PFSK-1 (cell line): ENCODE measurements at regions not wholly inside any gene's neighbourhood (a gene's known extent, or its start where the extent isn't known, plus 50 kb on each side); places are given as distances from the start of the nearest gene placed in this dataset.

Source experiments
- FOXP2 ChIP-seq: optimal IDR thresholded peaks from 2 replicates; pipeline ENCODE3; 2011; ENCODE audit warnings: borderline replicate concordance, control low read depth, inconsistent platforms; ENCODE audit not compliant: insufficient read depth; ENCODE audit errors: extremely low read length, extremely low read depth
- POLR2AphosphoS5 ChIP-seq: IDR thresholded peaks from 2 replicates; pipeline ENCODE4 v1.6.1; 2012; ENCODE audit warnings: low read depth, mild to moderate bottlenecking, control low read depth, low read length, moderate library complexity
- SIN3A ChIP-seq: IDR thresholded peaks from 2 replicates; pipeline ENCODE4 v1.6.1; 2012; ENCODE audit warnings: mild to moderate bottlenecking, low read length, moderate library complexity, borderline replicate concordance; ENCODE audit not compliant: insufficient read depth
- TAF1 ChIP-seq: IDR thresholded peaks from 2 replicates; pipeline ENCODE4 v1.6.1; 2012; ENCODE audit warnings: low read length, control low read depth, borderline replicate concordance; ENCODE audit not compliant: insufficient read depth
- TF ChIP-seq, protein P1 (sequence below), 2 experiments: IDR thresholded peaks; 2 replicates each; pipeline versions ENCODE4 v1.6.1 to v1.8.0; 2011 to 2012; ENCODE audit warnings: low read depth in 2 of 2, low read length in 2 of 2, control low read depth in 1 of 2, inconsistent platforms in 1 of 2, mild to moderate bottlenecking in 1 of 2, moderate library complexity in 1 of 2; ENCODE audit not compliant: insufficient read depth in 1 of 2

DNA sequence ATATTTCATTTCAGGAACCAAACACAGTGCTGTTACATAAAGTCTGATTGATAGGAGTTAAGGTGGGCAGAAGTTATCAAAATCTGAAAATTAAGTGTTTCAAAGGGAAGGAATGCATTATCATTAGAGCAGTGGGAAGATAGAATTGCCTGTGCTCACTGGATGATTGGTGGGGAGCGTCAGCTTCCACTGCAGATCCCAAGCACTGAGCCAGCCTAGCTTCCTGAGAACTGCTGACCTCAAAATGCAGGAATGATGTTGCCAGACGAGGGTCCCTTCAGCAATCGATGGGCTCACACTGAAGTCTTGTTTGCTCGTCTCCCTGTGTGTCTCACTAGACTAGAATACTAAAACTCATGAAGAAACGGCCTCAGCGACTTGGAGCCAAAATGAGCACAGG lies 110.0 kb upstream of the PHACTR1 start:
- TF ChIP-seq POLR2AphosphoS5: no peak

DNA sequence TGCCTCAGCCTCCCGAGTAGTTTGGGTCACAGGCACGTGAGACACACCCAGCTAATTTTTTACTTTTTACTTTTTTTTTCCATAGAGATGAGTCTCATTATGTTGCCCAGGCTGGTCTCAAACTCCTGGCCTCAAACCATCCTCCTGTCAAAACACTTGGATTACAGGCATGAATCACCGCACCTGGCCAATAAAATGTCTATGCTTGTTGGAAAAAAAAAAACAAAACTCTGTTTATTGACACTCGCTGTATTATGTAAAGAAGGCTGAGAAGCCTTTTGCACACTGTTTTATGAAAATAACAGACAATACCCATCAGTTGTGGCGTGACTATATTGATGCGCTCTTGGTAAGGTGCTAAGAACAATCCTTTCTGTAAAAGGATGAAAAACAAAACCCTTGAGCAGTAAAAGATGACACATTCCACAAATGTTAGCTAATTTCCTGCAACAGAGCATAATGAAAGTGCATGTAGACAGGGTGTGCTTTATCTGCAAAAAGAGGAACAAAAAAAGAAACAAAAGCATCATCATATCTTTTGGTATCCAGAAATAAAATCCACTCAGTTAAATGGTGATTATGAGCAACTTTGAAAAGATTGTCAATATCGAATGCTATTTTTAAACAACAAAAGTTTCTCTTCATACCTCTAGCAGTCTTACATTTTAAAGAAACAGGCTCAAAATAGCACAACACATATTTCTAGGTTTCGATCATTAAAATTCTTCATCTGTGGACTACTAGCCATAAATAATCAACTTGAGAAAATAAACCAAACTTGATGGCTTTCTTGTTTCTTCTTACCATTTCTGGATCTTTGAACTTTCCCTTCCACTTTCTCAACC lies 108.3 kb upstream of the PHACTR1 start:
- TF ChIP-seq TAF1: no peak
- TF ChIP-seq, protein P1, sequence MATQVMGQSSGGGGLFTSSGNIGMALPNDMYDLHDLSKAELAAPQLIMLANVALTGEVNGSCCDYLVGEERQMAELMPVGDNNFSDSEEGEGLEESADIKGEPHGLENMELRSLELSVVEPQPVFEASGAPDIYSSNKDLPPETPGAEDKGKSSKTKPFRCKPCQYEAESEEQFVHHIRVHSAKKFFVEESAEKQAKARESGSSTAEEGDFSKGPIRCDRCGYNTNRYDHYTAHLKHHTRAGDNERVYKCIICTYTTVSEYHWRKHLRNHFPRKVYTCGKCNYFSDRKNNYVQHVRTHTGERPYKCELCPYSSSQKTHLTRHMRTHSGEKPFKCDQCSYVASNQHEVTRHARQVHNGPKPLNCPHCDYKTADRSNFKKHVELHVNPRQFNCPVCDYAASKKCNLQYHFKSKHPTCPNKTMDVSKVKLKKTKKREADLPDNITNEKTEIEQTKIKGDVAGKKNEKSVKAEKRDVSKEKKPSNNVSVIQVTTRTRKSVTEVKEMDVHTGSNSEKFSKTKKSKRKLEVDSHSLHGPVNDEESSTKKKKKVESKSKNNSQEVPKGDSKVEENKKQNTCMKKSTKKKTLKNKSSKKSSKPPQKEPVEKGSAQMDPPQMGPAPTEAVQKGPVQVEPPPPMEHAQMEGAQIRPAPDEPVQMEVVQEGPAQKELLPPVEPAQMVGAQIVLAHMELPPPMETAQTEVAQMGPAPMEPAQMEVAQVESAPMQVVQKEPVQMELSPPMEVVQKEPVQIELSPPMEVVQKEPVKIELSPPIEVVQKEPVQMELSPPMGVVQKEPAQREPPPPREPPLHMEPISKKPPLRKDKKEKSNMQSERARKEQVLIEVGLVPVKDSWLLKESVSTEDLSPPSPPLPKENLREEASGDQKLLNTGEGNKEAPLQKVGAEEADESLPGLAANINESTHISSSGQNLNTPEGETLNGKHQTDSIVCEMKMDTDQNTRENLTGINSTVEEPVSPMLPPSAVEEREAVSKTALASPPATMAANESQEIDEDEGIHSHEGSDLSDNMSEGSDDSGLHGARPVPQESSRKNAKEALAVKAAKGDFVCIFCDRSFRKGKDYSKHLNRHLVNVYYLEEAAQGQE (IDR thresholded peaks at IDR 0.05; ENCODE audit: insufficient read depth in 1 of 2, low read depth in 2 of 2, low read length in 2 of 2): no peak
- no peak for TF ChIP-seq FOXP2
- no peak for TF ChIP-seq POLR2AphosphoS5
- TF ChIP-seq SIN3A: no peak

DNA sequence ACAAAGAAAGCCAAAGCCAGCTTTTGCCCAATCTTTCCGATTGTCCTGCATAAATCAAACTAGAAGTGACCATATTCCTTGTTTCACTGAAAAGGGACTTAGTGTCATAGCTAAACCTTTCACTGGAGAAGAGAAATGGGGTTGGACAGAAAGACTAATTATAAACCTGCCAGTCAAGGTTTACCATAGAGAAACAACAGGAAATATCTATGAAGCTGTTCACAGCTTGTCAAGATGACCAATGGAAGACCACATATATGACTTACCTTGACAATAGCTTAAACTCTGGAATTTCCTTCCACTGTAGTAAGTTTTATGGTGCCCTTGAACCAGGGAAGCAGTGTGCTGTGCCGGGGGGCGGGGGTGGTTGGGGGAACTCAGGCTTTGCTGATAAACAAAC lies 107.7 kb upstream of the PHACTR1 start:
- TF ChIP-seq TAF1 (no peak), FOXP2 (no peak), POLR2AphosphoS5 (no peak), SIN3A (no peak)
- TF ChIP-seq, protein P1 (IDR thresholded peaks at IDR 0.05; ENCODE audit: insufficient read depth in 1 of 2, low read depth in 2 of 2, low read length in 2 of 2): no peak

DNA sequence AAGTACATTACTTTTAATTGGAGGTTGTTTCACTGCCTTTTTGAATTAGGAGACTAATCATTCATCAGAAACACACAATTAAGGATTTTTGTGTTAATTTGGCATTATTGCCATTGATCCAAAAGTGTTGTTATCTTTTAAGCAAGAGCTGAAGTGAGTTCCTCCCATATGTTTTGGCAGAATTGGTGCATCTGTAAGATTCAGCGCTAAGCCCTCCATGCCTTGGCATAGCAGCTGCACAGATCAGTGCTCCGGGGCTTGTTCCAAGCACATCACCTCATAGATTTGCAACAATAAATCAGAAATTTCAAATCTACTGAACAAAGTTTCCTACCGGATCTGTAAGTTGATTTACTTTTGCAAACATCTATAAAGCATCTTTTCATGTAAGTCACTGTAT lies 106.8 kb upstream of the PHACTR1 start:
- TF ChIP-seq TAF1: no peak
- no peak for TF ChIP-seq POLR2AphosphoS5
- no peak for TF ChIP-seq SIN3A
- TF ChIP-seq FOXP2: no peak
- TF ChIP-seq, protein P1 (IDR thresholded peaks at IDR 0.05; ENCODE audit: insufficient read depth in 1 of 2, low read depth in 2 of 2, low read length in 2 of 2): no peak

DNA sequence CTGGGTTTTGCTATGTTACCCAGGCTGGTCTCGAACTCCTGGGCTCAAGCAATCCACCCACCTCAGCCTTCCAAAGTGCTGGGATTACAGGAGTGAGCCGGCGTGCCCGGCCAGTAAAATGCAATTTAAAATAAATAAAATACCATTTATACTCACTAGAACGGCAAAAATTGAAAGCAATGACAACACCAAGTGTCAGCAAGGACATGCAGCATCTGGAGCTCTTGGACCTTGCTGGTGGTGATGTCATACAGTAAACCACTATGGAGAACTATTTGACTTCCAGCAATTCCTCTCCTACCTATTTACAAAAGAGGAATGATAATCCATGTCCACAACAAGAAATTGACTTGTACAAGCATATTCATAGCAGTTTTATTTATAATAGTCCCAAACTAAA lies 105.7 kb upstream of the PHACTR1 start:
- TF ChIP-seq POLR2AphosphoS5: no peak
- no peak for TF ChIP-seq SIN3A
- TF ChIP-seq, protein P1 (IDR thresholded peaks at IDR 0.05; ENCODE audit: insufficient read depth in 1 of 2, low read depth in 2 of 2, low read length in 2 of 2): no peak
- no peak for TF ChIP-seq TAF1
- no peak for TF ChIP-seq FOXP2
